Astrocyte of the cerebellum (primary cell): ENCODE measurements at regions not wholly inside any gene's neighbourhood (a gene's known extent, or its start where the extent isn't known, plus 50 kb on each side); places are given as distances from the start of the nearest gene placed in this dataset.

ENCODE experiments used
- DNase-seq: peaks from one replicate; pipeline ENCODE4 v3.0.0-alpha.2; 2011; ENCODE audit warnings: low read depth
- H3K4me3 ChIP-seq: 2 replicates; pipeline ENCODE4 v1.5.1; 2011; ENCODE audit warnings: mild to moderate bottlenecking, low read depth, low read length, moderate library complexity
- in situ Hi-C: cut with HindIII; loops from 2 replicates; pipeline ENCODE4 v1.10.0; 2017; ENCODE audit warnings: low sequenced_read_pairs
- TF ChIP-seq, protein P1 (sequence below): IDR thresholded peaks from 2 replicates; pipeline ENCODE4 v1.5.1; 2012; ENCODE audit warnings: low read length, low read depth, moderate library complexity, mild to moderate bottlenecking; ENCODE audit errors: missing control alignments

DNA sequence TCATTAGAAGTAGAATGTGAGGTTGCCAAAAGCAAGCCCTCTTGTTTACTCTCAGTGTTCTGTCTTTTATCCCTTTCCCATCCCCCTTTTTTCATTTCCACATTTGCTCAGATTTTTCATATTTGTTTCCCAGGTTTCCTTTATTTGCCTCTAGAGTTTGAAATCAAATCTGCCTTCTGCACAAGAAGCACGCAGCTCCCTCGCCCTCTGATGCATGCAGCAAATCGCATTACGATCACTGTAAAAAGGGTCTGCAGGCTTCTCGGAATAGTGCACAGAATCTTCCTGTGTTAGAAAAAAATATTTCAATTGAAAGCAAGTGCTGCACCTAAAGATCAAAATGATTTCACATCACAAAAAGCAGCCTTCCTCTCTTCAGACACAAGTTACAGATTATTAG is 129.0 kb downstream of the GPAM start:
- H3K4me3 ChIP-seq: no peak overlapping the region
- in situ Hi-C loops: no loop called here
- no peak for DNase-seq
- TF ChIP-seq, protein P1, sequence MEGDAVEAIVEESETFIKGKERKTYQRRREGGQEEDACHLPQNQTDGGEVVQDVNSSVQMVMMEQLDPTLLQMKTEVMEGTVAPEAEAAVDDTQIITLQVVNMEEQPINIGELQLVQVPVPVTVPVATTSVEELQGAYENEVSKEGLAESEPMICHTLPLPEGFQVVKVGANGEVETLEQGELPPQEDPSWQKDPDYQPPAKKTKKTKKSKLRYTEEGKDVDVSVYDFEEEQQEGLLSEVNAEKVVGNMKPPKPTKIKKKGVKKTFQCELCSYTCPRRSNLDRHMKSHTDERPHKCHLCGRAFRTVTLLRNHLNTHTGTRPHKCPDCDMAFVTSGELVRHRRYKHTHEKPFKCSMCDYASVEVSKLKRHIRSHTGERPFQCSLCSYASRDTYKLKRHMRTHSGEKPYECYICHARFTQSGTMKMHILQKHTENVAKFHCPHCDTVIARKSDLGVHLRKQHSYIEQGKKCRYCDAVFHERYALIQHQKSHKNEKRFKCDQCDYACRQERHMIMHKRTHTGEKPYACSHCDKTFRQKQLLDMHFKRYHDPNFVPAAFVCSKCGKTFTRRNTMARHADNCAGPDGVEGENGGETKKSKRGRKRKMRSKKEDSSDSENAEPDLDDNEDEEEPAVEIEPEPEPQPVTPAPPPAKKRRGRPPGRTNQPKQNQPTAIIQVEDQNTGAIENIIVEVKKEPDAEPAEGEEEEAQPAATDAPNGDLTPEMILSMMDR: no peak

DNA sequence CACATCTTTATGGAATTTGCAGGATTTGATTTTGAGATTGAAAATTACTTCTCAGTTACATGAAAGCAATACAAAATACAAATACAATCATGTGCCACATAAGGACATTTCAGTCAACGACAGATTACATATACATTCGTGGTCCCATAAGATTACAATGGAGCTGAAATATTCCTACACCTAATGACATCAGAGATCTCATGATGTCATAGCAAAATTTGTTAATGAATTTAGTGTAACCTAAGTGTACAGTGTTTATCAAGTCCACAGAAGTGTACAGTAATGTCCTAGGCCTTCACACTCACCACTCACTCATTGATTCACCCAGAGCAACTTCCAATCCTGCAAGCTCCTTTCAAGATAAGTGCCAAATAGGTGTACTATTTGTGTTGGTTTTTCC is 126.5 kb downstream of the GPAM start:
- in situ Hi-C loops: no loop called here
- no peak overlapping the region for H3K4me3 ChIP-seq
- DNase-seq: no peak
- TF ChIP-seq, protein P1: no peak

DNA sequence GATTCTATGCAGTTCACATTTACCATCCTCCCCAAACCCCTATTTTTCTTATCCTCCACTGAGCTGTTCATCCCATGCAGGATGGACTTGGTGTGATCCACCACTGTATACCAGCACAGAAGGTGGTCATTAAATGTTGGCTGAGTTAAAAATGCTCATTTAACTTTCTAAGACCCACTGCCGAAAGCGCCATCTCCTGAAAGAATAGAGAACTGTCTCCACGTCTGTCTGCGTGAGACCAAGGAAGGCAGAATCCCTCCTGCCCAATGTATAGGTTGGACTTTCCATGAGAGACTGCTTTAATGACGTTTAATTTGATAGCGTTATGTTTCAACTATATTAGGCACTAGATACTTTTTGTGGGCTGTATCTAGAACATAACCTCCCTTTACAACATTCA is 124.3 kb downstream of the GPAM start:
- in situ Hi-C loops: no loop called here
- no peak overlapping the region for H3K4me3 ChIP-seq
- TF ChIP-seq, protein P1: no peak
- no peak for DNase-seq

DNA sequence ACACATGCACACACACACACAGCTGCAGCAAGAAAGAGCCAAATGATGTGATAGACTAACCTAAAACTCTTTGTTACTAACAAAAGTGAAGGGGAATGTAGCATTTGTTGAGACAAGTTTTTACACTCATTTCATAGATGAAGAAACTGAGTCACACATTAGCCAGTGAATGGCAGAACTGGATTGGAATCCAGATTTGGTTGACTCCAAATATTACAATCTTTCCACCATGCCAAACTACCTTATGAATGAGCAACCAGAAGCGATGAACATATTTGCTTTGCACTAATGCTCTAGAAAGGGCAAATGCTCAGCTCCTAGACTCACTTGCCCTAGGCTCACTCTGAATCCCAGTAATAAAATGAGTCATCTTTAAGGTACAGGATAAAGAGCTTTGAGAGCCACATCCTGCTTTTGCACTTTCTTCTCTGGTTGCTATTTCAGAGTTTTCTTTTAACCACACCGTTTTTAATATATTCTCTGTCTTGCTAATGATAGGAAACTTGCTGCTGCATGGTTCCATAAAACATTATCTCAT is 111.9 kb downstream of the GPAM start:
- TF ChIP-seq, protein P1: no peak
- in situ Hi-C loops: no loop called here
- H3K4me3 ChIP-seq: no peak overlapping the region
- DNase-seq: no peak

DNA sequence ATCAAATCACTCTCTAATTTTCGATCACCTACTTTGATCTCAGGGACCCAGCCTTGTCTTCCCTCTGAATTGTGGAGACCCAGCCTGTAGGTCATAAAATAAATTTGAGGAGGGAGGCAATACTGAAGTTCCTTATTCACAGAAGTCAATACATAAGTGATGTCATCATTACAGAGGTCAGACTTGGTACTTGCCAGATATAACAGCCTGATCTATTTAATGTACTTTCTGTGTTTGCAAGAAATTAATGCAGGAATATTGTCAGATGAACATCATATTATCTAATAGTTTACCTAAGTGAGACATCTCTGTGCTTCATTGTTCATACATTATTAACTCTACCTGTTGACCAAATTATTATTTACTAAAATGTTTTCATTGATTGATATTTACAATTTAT is 105.6 kb downstream of the GPAM start:
- TF ChIP-seq, protein P1: no peak
- in situ Hi-C loops: no loop called here
- no peak for DNase-seq
- no peak overlapping the region for H3K4me3 ChIP-seq

DNA sequence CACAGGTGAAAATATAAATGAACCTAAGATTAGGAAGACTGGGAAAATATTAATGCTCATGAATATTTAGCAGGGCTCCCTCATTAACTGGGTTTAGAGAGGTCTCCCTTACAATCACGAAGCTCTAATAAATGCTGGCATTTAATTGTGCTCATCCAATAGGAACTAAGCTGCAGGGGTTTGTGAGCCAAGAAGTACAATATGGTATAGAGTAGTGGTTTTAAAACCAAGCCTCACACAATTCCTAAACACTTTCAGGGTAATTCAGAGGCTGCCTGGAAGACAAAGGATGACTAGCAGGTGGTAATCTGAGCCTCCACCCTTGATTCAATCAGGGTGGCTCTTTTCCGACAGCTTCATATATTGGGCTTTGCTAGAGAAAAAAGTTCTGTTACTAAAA is 103.3 kb downstream of the GPAM start:
- in situ Hi-C loops: no loop called here
- TF ChIP-seq, protein P1: no peak
- H3K4me3 ChIP-seq: no peak overlapping the region

DNA sequence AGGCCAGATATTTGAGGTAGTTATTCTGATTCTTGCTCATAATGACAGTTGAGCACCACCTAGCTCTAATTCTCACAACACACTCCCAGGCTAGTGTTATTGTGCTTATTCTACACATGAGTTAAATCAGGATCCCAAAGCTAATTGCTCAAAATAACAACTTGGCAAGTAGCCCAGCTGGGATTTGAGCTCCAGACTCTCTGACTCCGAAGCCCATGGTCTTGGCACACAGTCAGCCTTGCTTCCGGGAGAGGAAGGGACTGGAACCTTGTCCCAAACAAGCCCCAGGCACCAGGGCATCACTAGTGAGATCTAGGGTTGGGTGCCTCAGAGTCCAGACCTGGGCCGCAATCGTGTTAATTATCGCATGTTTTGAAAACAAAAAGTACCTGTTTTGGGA is 101.4 kb downstream of the GPAM start:
- H3K4me3 ChIP-seq: no peak overlapping the region
- no peak for DNase-seq
- TF ChIP-seq, protein P1: no peak
- in situ Hi-C loops: no loop called here

More for the DNA sequence above, 103.3 kb downstream of the GPAM start:
- DNase-seq: no peak
